HG02884 (cell line): ENCODE measurements at regions not wholly inside any gene's neighbourhood (a gene's known extent, or its start where the extent isn't known, plus 50 kb on each side); places are given as distances from the start of the nearest gene placed in this dataset.

Source experiments
- ATAC-seq: cut with Tn5 transposase; IDR thresholded peaks from one replicate; pipeline ENCODE4 v1.9.1; 2021; ENCODE audit warnings: mild to moderate bottlenecking, moderate library complexity; ENCODE audit not compliant: unreplicated experiment

DNA sequence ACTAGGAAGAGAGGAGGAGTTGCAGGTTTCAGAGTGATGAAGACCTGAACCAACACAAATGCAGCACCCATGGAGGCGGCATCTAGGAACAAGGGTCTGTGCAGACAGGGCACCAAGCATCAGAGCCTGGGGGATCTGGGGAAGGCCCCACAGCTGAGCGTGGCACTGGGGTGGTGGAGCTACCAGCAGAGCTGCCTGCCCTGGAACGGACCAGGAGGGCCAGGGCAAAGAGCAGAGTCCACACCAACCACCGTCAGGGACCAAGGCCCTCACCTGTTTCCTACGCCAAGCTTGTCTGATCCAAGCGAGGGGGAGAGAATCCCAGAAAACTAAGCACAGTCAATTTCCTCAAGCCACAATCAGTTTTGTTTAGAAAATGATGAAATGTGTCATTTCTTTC lies 79.0 kb upstream of the SYT6 start:
- no peak for ATAC-seq

DNA sequence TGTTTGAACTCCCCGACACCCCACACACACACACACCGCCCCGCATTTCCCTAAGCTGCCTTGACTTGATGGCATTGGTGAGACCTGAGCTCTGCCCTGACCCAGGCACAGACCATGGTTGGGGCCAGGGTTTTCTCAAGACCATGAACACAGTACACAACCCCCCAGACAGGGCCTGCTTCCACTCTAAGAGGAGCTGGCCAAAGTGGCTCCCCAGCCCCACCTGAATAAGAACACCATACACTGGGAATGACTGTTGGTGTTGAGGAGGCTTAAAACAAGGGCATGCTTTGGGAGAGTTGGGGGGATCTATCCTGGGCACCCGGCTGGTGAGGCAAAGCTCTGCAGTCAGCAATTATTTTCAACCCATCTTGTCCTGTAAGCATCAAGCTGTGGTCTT lies 77.6 kb upstream of the SYT6 start:
- no peak for ATAC-seq

DNA sequence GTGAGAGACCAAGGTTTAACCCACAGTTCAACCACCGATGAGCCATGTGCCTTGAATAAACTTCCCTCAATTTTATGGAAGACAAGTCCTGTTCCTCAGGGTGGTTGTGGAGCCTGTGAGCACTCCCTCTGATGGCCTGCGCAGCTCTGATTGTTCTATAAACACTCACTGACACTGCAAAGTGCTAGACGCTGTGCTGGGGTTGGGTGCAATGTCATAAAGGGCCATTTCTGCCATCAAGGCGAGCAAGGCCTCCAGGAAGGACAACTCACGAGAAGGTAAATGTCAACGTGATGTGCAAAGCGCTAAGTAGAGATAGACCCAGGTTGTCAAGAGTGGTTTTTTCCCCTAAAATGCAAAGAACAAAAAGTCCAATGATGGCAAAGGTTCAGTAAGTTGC lies 75.7 kb upstream of the SYT6 start:
- no peak for ATAC-seq

DNA sequence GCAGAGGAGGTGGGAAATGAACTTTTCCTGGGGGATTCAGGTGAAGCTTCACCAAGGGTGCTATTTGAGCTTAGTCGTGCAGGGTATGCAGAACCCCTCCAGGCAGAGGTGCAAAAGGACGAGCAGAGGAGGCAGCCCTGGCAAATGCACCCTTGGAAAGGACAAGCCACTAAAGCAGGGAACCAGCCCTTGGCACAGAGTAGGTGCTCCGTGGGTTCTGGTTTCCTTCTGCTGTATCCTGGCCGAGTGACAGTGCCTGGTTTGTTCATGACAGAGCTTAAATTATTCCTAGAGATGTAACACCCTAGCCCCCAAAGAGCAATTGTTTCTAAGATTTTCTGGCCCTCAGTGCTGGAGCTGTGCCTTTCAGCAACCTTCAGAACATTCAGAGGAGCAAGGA lies 73.4 kb upstream of the SYT6 start:
- no peak for ATAC-seq

DNA sequence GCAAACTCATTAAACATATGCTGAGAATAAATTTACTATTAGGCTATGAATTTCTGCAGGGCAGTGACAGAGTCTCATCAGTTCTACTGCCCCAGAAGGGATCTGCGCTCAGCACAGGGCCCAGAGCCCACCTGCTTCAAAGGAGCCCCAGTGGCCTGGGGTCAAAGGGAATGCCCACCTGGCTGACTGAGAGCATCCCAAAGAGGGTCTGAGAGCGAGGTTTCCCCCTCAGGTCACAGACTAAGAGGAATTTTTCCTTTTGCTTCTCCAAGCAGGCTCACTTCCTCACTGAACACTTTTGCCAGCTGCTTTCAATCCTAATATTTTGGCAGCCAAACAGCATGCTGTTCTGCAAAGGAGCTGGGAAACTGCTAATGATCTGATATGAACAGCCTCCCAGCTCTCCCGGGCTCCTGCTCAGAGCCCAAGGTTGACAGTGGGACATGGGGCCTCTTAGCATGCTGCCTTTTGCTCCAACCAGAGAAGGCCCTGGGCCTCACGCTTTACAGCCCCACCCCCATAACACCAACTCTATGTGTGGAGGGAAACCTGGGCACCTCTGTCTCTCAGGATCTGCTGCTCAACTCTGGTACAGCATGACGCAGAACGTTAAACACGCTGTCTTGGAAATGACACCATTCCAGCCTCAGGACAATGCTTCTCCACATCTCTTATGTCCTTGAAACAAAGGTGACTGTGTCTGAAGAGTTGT lies 70.7 kb upstream of the SYT6 start:
- no peak for ATAC-seq

DNA sequence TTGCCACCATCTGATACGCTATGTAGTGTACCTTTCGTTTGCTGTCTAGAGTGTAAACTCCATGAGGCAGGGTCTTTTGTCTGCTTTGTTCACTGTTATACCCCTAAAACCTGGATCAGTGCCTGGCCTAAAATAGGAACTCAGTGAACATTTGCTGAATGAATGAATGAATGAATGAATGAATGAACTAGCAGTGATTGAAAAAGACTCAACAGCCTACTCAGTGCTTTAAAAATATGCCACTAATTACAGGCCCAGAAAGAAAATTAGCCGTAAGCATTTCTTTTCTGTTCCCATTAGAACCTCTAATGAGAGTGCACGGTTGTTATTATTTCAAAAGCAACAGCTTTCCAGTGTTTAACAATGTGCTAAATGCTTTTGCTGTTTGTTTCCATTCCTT lies 69.3 kb upstream of the SYT6 start:
- ATAC-seq, result no peak

DNA sequence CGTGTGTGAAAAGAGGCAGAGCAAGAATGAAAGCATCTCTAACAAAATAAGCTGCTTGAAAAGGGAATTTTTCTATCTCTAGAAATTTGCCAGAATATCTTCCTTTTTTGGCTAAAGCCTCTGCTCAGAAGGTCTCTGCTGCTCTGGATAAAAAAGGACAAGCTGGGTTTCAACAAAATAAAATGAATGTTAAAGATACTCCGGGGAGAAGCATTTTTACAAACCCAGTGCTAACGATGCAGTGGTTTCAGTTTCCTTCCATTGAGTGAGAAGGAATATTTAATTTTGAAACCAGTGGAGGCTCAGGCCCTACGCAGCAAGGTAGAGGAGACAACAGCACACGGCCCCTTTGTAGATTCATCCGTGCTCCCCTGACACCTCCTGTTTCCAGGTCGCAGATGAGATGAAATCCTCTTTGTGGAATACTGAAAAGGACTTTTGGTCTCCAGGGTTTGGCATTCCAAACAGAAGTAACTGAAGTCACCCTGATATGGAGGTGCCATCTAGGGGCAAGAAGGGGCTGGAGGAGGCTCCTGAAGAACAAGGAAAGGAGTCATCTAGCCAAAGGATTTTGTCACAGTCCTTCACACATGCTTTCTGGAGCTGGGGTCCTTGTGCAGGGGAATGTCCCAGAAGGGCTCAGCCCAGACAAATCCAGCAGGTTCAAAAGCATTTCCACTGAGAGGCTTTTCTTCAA lies 65.7 kb upstream of the SYT6 start:
- ATAC-seq, result no peak

DNA sequence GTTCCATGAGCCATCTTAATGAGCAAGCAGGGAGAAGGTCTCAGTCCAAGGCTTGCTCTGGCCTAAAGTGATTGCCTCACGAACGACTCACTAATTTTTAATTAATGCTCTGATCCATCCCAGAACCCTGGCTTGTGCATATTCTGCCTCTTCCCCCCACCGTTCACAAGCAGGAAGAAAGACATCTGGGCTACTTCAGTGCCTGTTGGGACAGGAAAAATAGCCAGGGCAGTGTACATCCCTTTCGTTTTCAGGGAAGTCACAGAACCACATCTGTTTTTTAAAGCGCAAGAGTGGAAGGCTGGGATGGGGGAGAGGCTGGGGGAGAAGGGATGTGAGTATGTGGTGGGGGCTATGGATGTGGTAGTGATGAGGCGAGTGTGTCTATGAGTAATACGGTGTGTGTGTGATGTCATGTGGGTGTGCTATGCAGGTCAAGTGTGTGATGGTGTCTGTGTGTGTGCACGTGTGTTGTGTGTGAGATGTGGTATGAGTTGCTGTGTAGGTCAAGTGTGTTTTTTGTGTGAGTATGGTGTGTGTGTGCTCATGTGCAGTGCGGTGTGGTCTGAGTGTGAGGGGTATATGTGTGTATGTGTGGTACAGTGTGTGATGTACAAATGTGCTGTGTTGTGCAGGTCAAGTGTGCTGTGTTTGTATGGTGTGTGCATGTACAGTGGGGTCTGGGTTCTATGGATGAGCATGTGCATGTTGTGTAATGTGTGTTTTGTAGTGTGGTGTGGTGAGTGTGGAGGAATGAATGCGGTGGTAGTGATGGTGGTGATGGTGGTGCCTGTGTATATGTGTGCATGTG lies 64.9 kb upstream of the SYT6 start:
- no peak for ATAC-seq

DNA sequence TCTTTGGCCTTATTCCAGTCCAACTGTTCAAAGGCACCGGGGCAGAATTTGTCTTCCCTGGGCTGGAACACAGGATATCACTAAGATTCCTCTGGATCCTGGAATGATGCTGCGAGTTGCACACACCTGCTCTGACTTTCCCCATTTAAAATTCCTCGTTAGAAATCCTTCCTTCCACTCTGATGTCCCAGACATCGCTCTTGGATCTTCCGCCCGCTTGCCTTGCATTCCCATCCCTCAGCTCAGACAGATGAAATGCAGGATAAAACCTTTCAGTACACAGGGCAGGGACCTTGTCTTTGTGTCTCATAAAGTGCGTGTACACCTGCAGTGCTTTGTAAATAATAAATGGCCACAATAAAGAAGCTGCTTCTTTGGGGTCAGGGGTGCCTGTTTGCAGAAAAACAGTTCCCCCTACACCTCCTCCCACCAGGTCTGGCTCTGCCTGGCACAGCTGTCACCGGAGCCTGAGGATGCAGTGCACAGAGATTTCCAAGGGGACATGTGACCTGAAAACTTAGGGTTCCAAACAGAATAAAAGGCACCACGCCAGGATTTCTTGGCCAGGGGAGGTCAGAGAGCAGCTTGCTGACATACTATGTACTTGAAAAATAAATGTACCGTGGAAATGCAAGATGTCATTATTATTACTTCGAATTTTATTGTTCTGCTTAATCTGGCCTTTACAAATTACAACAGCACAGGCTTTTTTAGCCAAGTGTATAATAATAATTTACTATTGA lies 62.9 kb upstream of the SYT6 start:
- ATAC-seq, result no peak

DNA sequence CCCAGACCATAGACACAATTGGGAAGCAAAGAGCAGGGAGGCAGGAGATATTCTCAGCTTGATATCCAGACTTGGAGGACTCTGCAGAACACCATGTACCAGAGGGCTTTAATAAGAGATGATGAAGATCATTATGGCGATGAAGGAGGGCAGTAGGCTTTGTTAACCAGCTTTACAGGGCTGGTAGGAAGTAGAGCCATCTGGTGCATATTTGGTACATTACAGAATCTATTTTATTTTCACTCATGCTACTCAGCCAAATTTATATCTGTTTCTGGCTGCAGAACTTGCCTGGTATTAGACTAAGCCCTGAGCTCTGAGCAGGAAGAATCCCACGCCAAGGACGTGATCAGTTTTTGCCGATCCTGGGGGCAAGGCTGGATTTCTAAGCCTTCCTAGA lies 61.8 kb upstream of the SYT6 start:
- ATAC-seq, result no peak

DNA sequence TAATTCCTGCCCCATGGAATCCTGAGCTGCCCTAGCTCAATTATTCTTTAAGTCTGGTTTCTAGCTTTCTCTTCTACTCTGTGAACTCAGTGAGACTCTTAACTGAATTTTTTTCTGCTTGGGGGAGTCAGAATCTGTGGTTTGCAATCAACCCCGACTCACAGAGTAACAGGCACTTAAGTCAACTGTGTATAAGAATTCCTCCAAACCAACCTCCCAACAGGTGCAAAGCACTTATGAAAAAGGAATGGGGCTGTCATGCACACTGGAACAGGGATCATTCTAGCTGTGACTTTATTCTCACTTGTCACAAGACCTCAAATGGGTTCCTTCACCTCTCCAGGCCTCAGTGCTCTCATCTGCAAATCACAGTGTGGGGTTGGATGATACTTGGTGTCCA lies 60.3 kb upstream of the SYT6 start:
- no peak for ATAC-seq

DNA sequence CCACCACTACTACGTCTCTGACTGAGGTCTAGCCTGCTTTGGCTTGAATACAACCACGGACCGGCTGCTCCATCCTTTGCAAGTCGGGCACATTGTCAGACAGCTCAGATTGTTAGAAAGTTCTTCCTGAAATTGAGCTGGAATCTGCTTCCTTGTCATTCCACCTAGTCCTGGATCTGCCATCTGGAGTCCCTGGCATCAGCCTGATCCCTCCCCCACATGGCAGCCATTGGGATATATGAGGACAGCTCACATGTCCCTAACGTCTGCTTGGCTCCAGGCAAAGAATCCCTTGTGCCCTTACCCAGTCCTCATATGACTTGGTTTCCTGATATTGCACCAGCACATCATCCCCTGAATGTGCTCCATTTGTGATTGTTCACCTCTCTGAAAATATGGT lies 56.3 kb upstream of the SYT6 start:
- no peak for ATAC-seq

DNA sequence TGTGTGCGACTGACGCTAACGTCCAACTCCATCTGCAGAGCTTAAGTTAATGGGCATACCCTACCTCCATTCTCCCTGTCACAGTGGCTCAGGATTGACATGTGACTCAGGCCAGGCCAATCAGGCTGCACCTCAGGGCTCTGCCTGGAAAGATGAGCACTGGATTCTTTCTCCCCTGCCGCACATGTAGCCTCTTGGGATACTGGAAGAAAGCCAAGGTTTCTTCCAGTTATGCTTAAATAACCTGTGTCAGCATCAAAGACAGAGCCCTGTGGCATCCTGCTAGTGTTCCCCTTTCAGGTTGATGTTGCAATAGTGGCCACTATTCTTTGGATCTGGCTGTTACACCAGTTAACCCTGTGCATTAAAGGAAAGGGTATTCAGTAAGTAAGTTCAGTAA lies 55.0 kb upstream of the SYT6 start:
- ATAC-seq, result no peak

DNA sequence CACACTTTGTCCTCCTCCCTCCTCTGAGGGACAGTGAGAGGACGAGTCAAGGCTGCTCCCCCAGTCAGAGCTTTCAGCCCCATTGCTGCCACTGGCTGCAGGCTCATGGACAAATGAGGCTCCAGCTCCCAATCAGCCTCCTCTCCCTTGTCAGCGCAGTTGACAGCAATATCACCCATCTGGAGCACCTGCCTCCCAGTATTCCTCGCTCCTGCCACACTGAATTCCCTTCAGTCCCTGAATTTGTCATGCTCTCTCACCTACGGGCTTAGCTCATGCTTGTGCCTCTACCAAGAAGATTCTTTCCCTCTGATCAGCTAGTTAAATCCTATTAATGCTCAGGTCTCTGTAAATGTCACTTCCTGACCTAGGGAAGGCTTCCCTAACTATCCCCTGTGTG lies 54.4 kb upstream of the SYT6 start:
- ATAC-seq, result no peak

DNA sequence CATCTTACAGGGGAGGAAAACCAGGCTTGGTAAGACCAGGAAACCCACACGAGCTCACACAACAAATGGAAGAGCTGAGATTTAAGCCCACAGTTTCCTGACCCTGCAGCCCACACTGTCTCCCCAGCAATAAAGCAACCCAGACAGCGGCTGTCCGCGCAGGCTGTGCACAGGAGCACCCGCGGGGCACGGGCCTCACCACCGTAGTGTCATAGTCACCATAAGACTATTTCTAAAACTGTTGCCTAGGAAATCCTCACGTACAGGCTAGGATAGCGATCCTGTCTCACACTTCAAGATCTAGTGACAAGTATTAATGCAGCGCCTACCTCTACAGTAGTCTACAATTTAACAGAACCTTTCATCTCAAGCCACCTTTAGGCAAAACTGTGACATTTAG lies 54.0 kb upstream of the SYT6 start:
- ATAC-seq, result no peak

DNA sequence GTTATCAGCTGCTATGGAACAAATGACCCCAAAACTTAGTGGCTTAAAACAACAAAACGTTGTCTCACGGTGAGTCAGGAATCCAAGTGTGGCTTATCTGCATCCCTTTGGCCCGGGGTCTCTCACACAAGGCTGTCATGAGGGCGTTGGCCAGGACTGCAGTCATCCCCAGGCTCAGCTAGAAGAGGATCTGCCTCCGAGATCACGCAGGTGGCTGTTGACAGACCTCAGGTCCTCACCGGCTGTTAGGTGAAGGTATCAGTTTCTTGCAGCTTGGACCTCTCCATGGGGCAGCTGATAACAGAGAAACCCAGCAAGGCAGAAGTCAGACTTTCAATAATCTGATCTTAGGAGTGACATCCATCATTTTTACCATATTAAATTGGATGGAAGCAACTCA lies 52.7 kb upstream of the SYT6 start:
- no peak for ATAC-seq

DNA sequence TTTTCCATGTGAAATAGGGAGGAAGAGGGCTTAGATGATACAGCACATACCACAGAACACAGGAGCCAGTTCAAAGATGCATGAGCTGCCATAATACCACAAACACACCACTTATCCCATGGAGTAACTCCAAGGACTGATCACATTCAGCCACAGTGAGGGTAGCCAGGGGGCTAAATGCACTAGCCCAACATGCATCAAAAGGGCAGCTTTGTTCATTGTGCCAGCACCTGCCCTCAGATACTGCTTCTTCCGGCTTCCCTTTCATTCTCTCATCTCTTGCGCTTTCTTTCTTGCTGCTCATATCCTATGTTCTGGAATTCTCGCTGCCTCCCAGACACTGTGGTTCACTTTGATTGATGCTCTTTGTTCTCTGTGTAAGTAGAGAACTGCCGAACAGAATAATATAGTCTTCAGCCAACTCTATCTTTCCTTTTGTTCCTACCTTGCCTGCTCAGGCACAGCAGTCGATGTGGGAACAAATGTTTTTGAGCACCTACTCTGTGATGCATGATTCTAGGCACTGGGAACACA lies 50.0 kb upstream of the SYT6 start:
- ATAC-seq, result no peak
